IPS-20b (cell line): ENCODE measurements at regions not wholly inside any gene's neighbourhood (a gene's known extent, or its start where the extent isn't known, plus 50 kb on each side); places are given as distances from the start of the nearest gene placed in this dataset.
"Not testable (repeated sequence)": the region's sequence is repeated elsewhere in the genome, so short reads cannot be mapped to it uniquely, and the experiment has no call there.

Experiments
- H3K27ac ChIP-seq: one replicate; pipeline ENCODE4 v1.5.1; 2013; ENCODE audit warnings: low read length
- H3K27me3 ChIP-seq: 2 replicates; pipeline ENCODE4 v1.6.1; 2013; ENCODE audit warnings: mild to moderate bottlenecking, low read length, inconsistent platforms; ENCODE audit not compliant: insufficient read depth
- H3K36me3 ChIP-seq: 2 replicates; pipeline ENCODE4 v1.6.1; 2013; ENCODE audit warnings: low read depth, mild to moderate bottlenecking, inconsistent platforms, low read length, moderate library complexity; ENCODE audit not compliant: insufficient read depth
- H3K4me1 ChIP-seq: 2 replicates; pipeline ENCODE4 v1.6.1; 2013; ENCODE audit warnings: mild to moderate bottlenecking, control low read depth, inconsistent platforms, low read length, moderate library complexity; ENCODE audit not compliant: insufficient read depth
- H3K4me3 ChIP-seq: 2 replicates; pipeline ENCODE4 v1.5.1; 2013; ENCODE audit warnings: mild to moderate bottlenecking, low read length, inconsistent platforms
- H3K9ac ChIP-seq: 2 replicates; pipeline ENCODE4 v1.6.1; 2013; ENCODE audit warnings: low read depth, mild to moderate bottlenecking, inconsistent platforms, low read length, moderate library complexity
- H3K9me3 ChIP-seq: 2 replicates; pipeline ENCODE4 v1.6.1; 2013; ENCODE audit warnings: mild to moderate bottlenecking, low read depth, low read length, inconsistent platforms; ENCODE audit not compliant: insufficient read depth

GRCh38 chr2:18963739-18964256, 374.4 kb upstream of the NT5C1B start:
- H3K9ac ChIP-seq, H3K9me3 ChIP-seq, H3K4me3 ChIP-seq, H3K36me3 ChIP-seq, H3K4me1 ChIP-seq, H3K27ac ChIP-seq, H3K27me3 ChIP-seq: not testable (repeated sequence)

- no peaks in the 10 kb centered on the region for H3K27me3 ChIP-seq
- H3K9me3 ChIP-seq = no peaks in the 10 kb centered on the region
- no peaks in the 10 kb centered on the region for H3K36me3 ChIP-seq
- no peak overlapping the region for H3K27ac ChIP-seq
- H3K9ac ChIP-seq = no peak overlapping the region
- H3K4me3 ChIP-seq = no peak overlapping the region
- no peaks in the 10 kb centered on the region; the same call in 1 of the 2 replicates for H3K4me1 ChIP-seq
These were observed 372.6 kb upstream of the NT5C1B start for GRCh38 chr2:18961991-18962421.

- no peaks in the 10 kb centered on the region for H3K27me3 ChIP-seq
- no peak overlapping the region for H3K27ac ChIP-seq
- H3K36me3 ChIP-seq = no peaks in the 10 kb centered on the region
These were observed 370.8 kb upstream of the NT5C1B start for GRCh38 chr2:18959952-18960717.

GRCh38 chr2:18959200-18959599, 369.8 kb upstream of the NT5C1B start:
- no peak overlapping the region for H3K4me3 ChIP-seq
- no peaks in the 10 kb centered on the region; the same call in 1 of the 2 replicates for H3K4me1 ChIP-seq
- H3K36me3 ChIP-seq = no peaks in the 10 kb centered on the region
- H3K9me3 ChIP-seq = no peaks in the 10 kb centered on the region
- H3K27me3 ChIP-seq = no peaks in the 10 kb centered on the region
- H3K27ac ChIP-seq = no peak overlapping the region
- no peak overlapping the region for H3K9ac ChIP-seq

More at GRCh38 chr2:18959952-18960717, 370.8 kb upstream of the NT5C1B start:
- no peaks in the 10 kb centered on the region for H3K9me3 ChIP-seq
- H3K9ac ChIP-seq = no peak overlapping the region
- H3K4me1 ChIP-seq = no peaks in the 10 kb centered on the region; the same call in 1 of the 2 replicates
- H3K4me3 ChIP-seq = no peak overlapping the region

GRCh38 chr2:18957909-18958308, 368.5 kb upstream of the NT5C1B start:
- Histone ChIP-seq H3K9ac (no peak overlapping the region), H3K4me1 (no peaks in the 10 kb centered on the region; the same call in 1 of the 2 replicates)

GRCh38 chr2:18950361-18950851, 361.0 kb upstream of the NT5C1B start:
- H3K27me3 ChIP-seq = no peaks in the 10 kb centered on the region
- no peaks in the 10 kb centered on the region for H3K4me1 ChIP-seq
- no peak overlapping the region for H3K4me3 ChIP-seq
- no peak overlapping the region for H3K9ac ChIP-seq
- H3K27ac ChIP-seq = no peak overlapping the region
- no peaks in the 10 kb centered on the region for H3K9me3 ChIP-seq
- no peaks in the 10 kb centered on the region for H3K36me3 ChIP-seq

More at GRCh38 chr2:18957909-18958308, 368.5 kb upstream of the NT5C1B start:
- no peaks in the 10 kb centered on the region for H3K36me3 ChIP-seq
- H3K27me3 ChIP-seq = no peaks in the 10 kb centered on the region
- no peaks in the 10 kb centered on the region for H3K9me3 ChIP-seq
- no peak overlapping the region for H3K4me3 ChIP-seq
- H3K27ac ChIP-seq = no peak overlapping the region

- Histone ChIP-seq H3K27ac (no peak overlapping the region), H3K9me3 (no peaks in the 10 kb centered on the region), H3K27me3 (no peaks in the 10 kb centered on the region), H3K36me3 (no peaks in the 10 kb centered on the region), H3K4me1 (no peaks in the 10 kb centered on the region), H3K4me3 (no peak overlapping the region), H3K9ac (no peak overlapping the region)
These were observed 360.5 kb upstream of the NT5C1B start for GRCh38 chr2:18949871-18950270.

GRCh38 chr2:18940184-18940583, 350.8 kb upstream of the NT5C1B start:
- Histone ChIP-seq H3K36me3 (no peaks in the 10 kb centered on the region), H3K4me3 (no peak overlapping the region), H3K27me3 (no peaks in the 10 kb centered on the region), H3K9me3 (no peaks in the 10 kb centered on the region), H3K27ac (no peak overlapping the region), H3K4me1 (no peaks in the 10 kb centered on the region), H3K9ac (no peak overlapping the region)

- not testable (repeated sequence) for H3K9ac ChIP-seq, H3K9me3 ChIP-seq
These were observed 350.4 kb upstream of the NT5C1B start for GRCh38 chr2:18939740-18940139.

GRCh38 chr2:18934886-18935285, 345.5 kb upstream of the NT5C1B start:
- H3K36me3 ChIP-seq = no peaks in the 10 kb centered on the region
- H3K4me3 ChIP-seq = no peak overlapping the region
- peaks cover 4% of the 10 kb centered on the region; the same call in 1 of the 2 replicates for H3K4me1 ChIP-seq
- H3K27ac ChIP-seq = no peak overlapping the region
- no peak overlapping the region for H3K9ac ChIP-seq
- H3K27me3 ChIP-seq = no peaks in the 10 kb centered on the region
- no peaks in the 10 kb centered on the region for H3K9me3 ChIP-seq

More at GRCh38 chr2:18939740-18940139, 350.4 kb upstream of the NT5C1B start:
- H3K4me1 ChIP-seq, H3K27me3 ChIP-seq, H3K4me3 ChIP-seq, H3K36me3 ChIP-seq, H3K27ac ChIP-seq: not testable (repeated sequence)

- Histone ChIP-seq H3K36me3 (no peaks in the 10 kb centered on the region), H3K27ac (no peak overlapping the region), H3K27me3 (no peaks in the 10 kb centered on the region), H3K9me3 (no peaks in the 10 kb centered on the region), H3K4me3 (no peak overlapping the region), H3K4me1 (peaks cover 4% of the 10 kb centered on the region; the same call in 1 of the 2 replicates), H3K9ac (no peak overlapping the region)
These were observed 343.5 kb upstream of the NT5C1B start for GRCh38 chr2:18932853-18933252.

- H3K27ac ChIP-seq = no peak overlapping the region
- H3K4me1 ChIP-seq = peaks cover 4% of the 10 kb centered on the region; the same call in 1 of the 2 replicates
- H3K9me3 ChIP-seq = no peaks in the 10 kb centered on the region
These were observed 341.6 kb upstream of the NT5C1B start for GRCh38 chr2:18930971-18931370.

More at GRCh38 chr2:18930971-18931370, 341.6 kb upstream of the NT5C1B start:
- Histone ChIP-seq H3K9ac (no peak overlapping the region), H3K27me3 (no peaks in the 10 kb centered on the region), H3K36me3 (no peaks in the 10 kb centered on the region), H3K4me3 (no peak overlapping the region)
